ENCODE measurements at regions not wholly inside any gene's neighbourhood (a gene's known extent, or its start where the extent isn't known, plus 50 kb on each side); places are given as distances from the start of the nearest gene placed in this dataset.

DNA sequence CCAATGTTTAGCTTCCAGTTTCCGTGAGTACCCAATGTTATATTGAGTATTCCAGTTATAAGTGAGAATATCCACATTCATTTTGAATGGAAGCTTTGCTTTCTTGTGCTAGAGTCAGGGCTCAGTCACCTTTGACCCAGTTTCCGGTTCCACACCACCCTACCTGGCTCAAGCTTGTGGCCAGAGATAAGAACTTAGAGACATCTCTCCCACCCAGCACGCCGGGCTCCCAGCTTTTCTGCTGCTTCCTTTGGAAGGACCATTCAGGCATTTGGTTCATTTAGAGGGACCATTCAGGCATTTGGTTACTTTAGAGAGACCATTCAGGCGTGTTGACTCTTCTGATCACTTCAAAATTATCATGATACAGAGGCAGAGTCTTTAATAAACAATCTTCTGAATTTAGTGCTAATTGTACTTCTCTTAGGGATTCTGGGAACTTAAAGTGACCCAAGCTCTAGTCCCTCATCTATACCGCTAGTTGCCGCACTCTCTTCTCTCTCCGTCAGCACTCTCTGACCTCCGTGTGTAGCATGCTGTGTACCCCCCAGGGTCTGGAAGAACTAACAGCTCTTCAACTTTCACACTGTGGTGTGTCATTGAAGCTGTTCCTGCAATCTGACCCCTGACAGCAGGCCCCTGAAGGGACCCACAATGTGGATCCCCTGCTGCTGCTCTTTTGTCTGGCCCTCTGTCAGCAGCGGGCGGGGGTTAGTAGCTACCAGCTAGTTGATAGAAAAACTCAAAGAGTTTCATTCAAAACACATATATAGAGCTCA is 943.1 kb downstream of the ARAP2 start:
- ChIA-PET POLR2A (no interaction called here), CTCF (no interaction called here)
- no peak for TF ChIP-seq CTCF (IDR thresholded peaks at IDR 0.05)
- intact Hi-C loops (cut with micrococcal nuclease): no loop called here
- Mint-ChIP-seq H3K27me3 (no peaks in the 10 kb centered on the region), H3K4me3 (no peak overlapping the region), H3K4me1 (no peaks in the 10 kb centered on the region), H3K9me3 (peaks cover 3% of the 10 kb centered on the region), H3K36me3 (ENCODE audit: low read depth) (no peaks in the 10 kb centered on the region), H3K27ac (no peak overlapping the region)
- DNase-seq: no peak
- ATAC-seq (ENCODE audit: low read depth): no peak

DNA sequence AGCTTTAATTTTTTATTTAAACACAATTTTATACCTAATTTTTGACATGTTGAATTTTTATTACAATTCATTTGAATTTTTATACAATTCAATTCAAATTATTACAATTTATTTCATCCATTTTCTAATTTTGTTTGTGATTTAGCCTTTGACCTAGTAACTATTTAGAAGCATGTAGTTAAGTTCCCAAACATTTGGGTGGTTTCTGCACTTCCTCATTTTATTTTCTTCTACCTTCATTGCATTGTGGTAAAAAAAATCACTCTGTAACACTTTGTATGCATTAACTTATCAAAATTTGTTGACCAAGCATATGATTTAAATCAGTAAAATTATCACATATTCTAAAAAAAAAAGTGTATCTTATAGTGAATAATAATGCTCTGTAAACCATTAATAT is 928.9 kb downstream of the ARAP2 start:
- Mint-ChIP-seq H3K4me3 (no peak overlapping the region), H3K9me3 (peaks cover 3% of the 10 kb centered on the region), H3K36me3 (ENCODE audit: low read depth) (no peaks in the 10 kb centered on the region), H3K27ac (no peak overlapping the region), H3K4me1 (no peaks in the 10 kb centered on the region), H3K27me3 (no peaks in the 10 kb centered on the region)
- no peak for ATAC-seq (ENCODE audit: low read depth)
- DNase-seq: no peak
- TF ChIP-seq CTCF (IDR thresholded peaks at IDR 0.05): no peak
- intact Hi-C loops (cut with micrococcal nuclease): no loop called here
- ChIA-PET POLR2A (no interaction called here), CTCF (no interaction called here)

DNA sequence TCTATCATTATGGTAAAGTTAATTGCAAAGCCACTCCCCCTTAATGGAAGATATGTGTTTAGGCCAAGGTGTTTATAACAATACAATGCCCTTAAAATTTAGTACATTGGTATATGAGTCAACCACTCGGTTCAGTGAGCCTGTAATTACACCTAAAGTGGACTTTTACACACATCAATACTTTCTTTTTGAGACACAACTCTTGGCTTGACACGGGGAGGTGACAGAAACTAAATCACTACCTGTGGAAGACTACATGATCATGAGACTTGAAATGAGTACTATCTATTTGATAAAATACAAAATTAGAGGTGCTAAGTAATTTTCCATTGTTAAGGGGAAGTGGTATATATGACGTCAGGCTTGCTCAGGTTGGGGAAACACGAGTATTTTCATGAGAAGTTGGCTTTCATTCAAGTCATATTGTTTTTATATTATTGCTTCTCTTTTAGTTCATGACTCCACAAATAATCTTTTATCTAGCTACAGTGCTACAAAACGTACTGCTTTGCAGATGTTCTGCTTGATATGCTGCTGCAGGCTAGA is 918.3 kb downstream of the ARAP2 start:
- DNase-seq: no peak
- ChIA-PET POLR2A (no interaction called here), CTCF (no interaction called here)
- Mint-ChIP-seq H3K4me3 (no peak overlapping the region), H3K27me3 (no peaks in the 10 kb centered on the region), H3K4me1 (no peaks in the 10 kb centered on the region), H3K9me3 (peaks cover 3% of the 10 kb centered on the region), H3K27ac (no peak overlapping the region), H3K36me3 (ENCODE audit: low read depth) (no peaks in the 10 kb centered on the region)
- intact Hi-C loops (cut with micrococcal nuclease): no loop called here
- TF ChIP-seq CTCF (IDR thresholded peaks at IDR 0.05): no peak
- ATAC-seq (ENCODE audit: low read depth): no peak

DNA sequence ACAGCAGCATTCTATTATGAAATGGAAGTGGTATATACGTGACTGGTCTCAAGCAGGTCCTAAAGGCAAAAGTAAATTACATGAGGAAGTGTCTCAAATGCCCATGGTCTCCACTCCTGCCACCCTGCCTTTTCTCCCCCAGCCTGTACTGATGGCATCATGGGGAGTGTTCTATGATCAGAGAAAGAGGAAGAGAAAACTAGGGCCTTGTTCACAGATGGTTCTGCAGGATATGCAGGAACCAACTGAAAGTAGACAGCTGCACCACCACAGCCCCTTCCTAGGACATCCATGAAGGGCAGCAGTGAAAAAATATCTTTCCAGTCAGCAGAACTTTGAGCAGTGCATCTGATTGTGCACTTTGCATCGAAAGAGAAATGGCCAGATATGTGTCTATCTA is 901.5 kb downstream of the ARAP2 start:
- no peak for TF ChIP-seq CTCF (IDR thresholded peaks at IDR 0.05)
- Mint-ChIP-seq H3K9me3 (no peaks in the 10 kb centered on the region), H3K27me3 (no peaks in the 10 kb centered on the region), H3K4me3 (no peak overlapping the region), H3K4me1 (no peaks in the 10 kb centered on the region), H3K36me3 (ENCODE audit: low read depth) (no peaks in the 10 kb centered on the region), H3K27ac (no peak overlapping the region)
- CTCF ChIA-PET: no interaction called here
- DNase-seq (no peak), ATAC-seq (ENCODE audit: low read depth) (no peak)
- intact Hi-C loops (cut with micrococcal nuclease): no loop called here
- POLR2A ChIA-PET: no interaction called here

GRCh38 chr4:35347276-35347675 is 897.0 kb downstream of the ARAP2 start:
- intact Hi-C loops (cut with micrococcal nuclease): no loop called here
- POLR2A ChIA-PET: no interaction called here

More at GRCh38 chr4:35347276-35347675, 897.0 kb downstream of the ARAP2 start:
- Mint-ChIP-seq H3K27me3 (no peaks in the 10 kb centered on the region), H3K36me3 (ENCODE audit: low read depth) (no peaks in the 10 kb centered on the region), H3K4me3 (no peak overlapping the region), H3K27ac (no peak overlapping the region), H3K4me1 (no peaks in the 10 kb centered on the region), H3K9me3 (peaks cover 5% of the 10 kb centered on the region)
- no peak for DNase-seq
- CTCF ChIA-PET: no interaction called here
- TF ChIP-seq CTCF (IDR thresholded peaks at IDR 0.05): no peak
- ATAC-seq (ENCODE audit: low read depth): no peak

All from activated B cell treated with CpG ODN at 0.5 μM for 24 hours (primary cell).